ENCODE measurements at regions not wholly inside any gene's neighbourhood (a gene's known extent, or its start where the extent isn't known, plus 50 kb on each side); places are given as distances from the start of the nearest gene placed in this dataset.

DNA sequence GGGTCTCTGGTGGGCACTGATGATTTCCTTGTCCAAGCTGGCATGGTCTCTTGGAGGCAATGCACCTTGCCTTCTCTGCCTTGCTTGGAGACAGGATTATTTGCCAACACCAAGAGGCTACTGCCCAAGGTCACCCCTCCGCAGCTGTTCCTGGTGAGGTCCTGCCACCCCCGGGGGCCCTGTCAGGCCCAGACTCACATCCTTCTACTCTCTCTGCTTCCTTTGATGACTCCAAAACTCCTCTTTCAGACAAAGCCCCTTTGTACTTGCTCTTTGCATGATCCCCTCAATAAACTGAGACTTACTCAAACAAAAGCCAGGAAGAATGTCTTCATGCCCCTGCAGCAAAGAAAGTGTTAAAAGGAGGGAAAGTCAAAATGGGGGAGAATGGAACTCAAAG lies 137.7 kb downstream of the MEX3B start:
- H3K36me3 ChIP-seq (ENCODE audit: low read depth): no peaks in the 10 kb centered on the region
- H3K27ac ChIP-seq (ENCODE audit: poor library complexity, severe bottlenecking): no peak overlapping the region
- TF ChIP-seq CTCF (IDR thresholded peaks at IDR 0.05; ENCODE audit: poor library complexity, severe bottlenecking): no peak
- ATAC-seq (ENCODE audit: low read depth): no peak
- no peaks in the 10 kb centered on the region for H3K27me3 ChIP-seq (ENCODE audit: insufficient read depth, poor library complexity, severe bottlenecking)
- DNase-seq (ENCODE audit: low spot score): no peak
- H3K4me3 ChIP-seq (ENCODE audit: severe bottlenecking): no peak overlapping the region
- no peaks in the 10 kb centered on the region for H3K9me3 ChIP-seq (ENCODE audit: severe bottlenecking)
- H3K4me1 ChIP-seq (ENCODE audit: insufficient read depth, poor library complexity, severe bottlenecking): peaks cover 11% of the 10 kb centered on the region

GRCh38 chr15:81907521-81907920 lies 138.3 kb downstream of the MEX3B start:
- H3K27ac ChIP-seq (ENCODE audit: poor library complexity, severe bottlenecking): no peak overlapping the region
- ATAC-seq (ENCODE audit: low read depth) (no peak), DNase-seq (ENCODE audit: low spot score) (no peak)
- H3K4me3 ChIP-seq (ENCODE audit: severe bottlenecking): no peak overlapping the region
- H3K27me3 ChIP-seq (ENCODE audit: insufficient read depth, poor library complexity, severe bottlenecking): no peaks in the 10 kb centered on the region
- H3K4me1 ChIP-seq (ENCODE audit: insufficient read depth, poor library complexity, severe bottlenecking): peaks cover 11% of the 10 kb centered on the region
- no peak for TF ChIP-seq CTCF (IDR thresholded peaks at IDR 0.05; ENCODE audit: poor library complexity, severe bottlenecking)
- no peaks in the 10 kb centered on the region for H3K36me3 ChIP-seq (ENCODE audit: low read depth)
- H3K9me3 ChIP-seq (ENCODE audit: severe bottlenecking): no peaks in the 10 kb centered on the region

DNA sequence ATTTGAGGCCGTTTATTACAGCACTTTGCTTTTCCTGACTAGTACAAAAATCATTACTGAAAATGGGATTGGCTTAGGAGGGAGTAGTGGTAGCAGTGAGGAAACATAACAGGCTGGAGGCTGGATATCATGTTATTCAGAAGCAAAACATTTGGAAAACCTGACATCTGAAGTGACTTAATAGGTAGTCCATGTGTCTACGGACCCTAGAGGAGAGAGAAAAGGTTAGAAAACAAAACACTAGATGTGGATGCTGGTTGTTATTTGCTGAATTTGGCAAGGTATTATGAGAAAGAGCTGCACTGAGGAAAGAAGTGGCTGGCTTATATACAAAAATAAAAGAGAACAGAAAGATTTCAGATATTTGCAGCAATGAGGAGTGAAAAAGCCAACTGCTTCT lies 139.9 kb downstream of the MEX3B start:
- peaks cover 11% of the 10 kb centered on the region for H3K4me1 ChIP-seq (ENCODE audit: insufficient read depth, poor library complexity, severe bottlenecking)
- H3K4me3 ChIP-seq (ENCODE audit: severe bottlenecking): no peak overlapping the region
- H3K27me3 ChIP-seq (ENCODE audit: insufficient read depth, poor library complexity, severe bottlenecking): no peaks in the 10 kb centered on the region
- no peaks in the 10 kb centered on the region for H3K36me3 ChIP-seq (ENCODE audit: low read depth)
- no peak for TF ChIP-seq CTCF (IDR thresholded peaks at IDR 0.05; ENCODE audit: poor library complexity, severe bottlenecking)
- H3K9me3 ChIP-seq (ENCODE audit: severe bottlenecking): no peaks in the 10 kb centered on the region
- DNase-seq (ENCODE audit: low spot score) (no peak), ATAC-seq (ENCODE audit: low read depth) (no peak)
- H3K27ac ChIP-seq (ENCODE audit: poor library complexity, severe bottlenecking): no peak overlapping the region

- no peaks in the 10 kb centered on the region for H3K27me3 ChIP-seq (ENCODE audit: insufficient read depth, poor library complexity, severe bottlenecking)
- no peak overlapping the region for H3K27ac ChIP-seq (ENCODE audit: poor library complexity, severe bottlenecking)
- H3K4me3 ChIP-seq (ENCODE audit: severe bottlenecking): no peak overlapping the region
- TF ChIP-seq CTCF (IDR thresholded peaks at IDR 0.05; ENCODE audit: poor library complexity, severe bottlenecking): no peak
- H3K4me1 ChIP-seq (ENCODE audit: insufficient read depth, poor library complexity, severe bottlenecking): peaks cover 8% of the 10 kb centered on the region
- no peaks in the 10 kb centered on the region for H3K36me3 ChIP-seq (ENCODE audit: low read depth)
- DNase-seq (ENCODE audit: low spot score): no peak
- H3K9me3 ChIP-seq (ENCODE audit: severe bottlenecking): no peaks in the 10 kb centered on the region
- no peak for ATAC-seq (ENCODE audit: low read depth)
Measured at GRCh38 chr15:81901319-81901718, 144.5 kb downstream of the MEX3B start.

GRCh38 chr15:81899730-81900129 lies 146.1 kb downstream of the MEX3B start:
- Histone ChIP-seq H3K36me3 (ENCODE audit: low read depth) (no peaks in the 10 kb centered on the region), H3K27ac (ENCODE audit: poor library complexity, severe bottlenecking) (no peak overlapping the region), H3K27me3 (ENCODE audit: insufficient read depth, poor library complexity, severe bottlenecking) (no peaks in the 10 kb centered on the region), H3K4me3 (ENCODE audit: severe bottlenecking) (no peak overlapping the region), H3K9me3 (ENCODE audit: severe bottlenecking) (no peaks in the 10 kb centered on the region), H3K4me1 (ENCODE audit: insufficient read depth, poor library complexity, severe bottlenecking) (peaks cover 8% of the 10 kb centered on the region)
- DNase-seq (ENCODE audit: low spot score) (no peak), ATAC-seq (ENCODE audit: low read depth) (no peak)
- TF ChIP-seq CTCF (IDR thresholded peaks at IDR 0.05; ENCODE audit: poor library complexity, severe bottlenecking): no peak

All from RWPE2 (cell line).